GM10266 (cell line): ENCODE measurements at regions not wholly inside any gene's neighbourhood (a gene's known extent, or its start where the extent isn't known, plus 50 kb on each side); places are given as distances from the start of the nearest gene placed in this dataset.

Source experiments
- DNase-seq: peaks from one replicate; pipeline ENCODE4 v3.0.0; 2012; ENCODE audit errors: extremely low spot score
- TF ChIP-seq, protein P1 (sequence below): IDR thresholded peaks from 2 replicates; pipeline ENCODE4 v1.5.1; 2012; ENCODE audit warnings: mild to moderate bottlenecking, low read depth; ENCODE audit not compliant: control insufficient read depth, insufficient read depth; ENCODE audit errors: missing control alignments

GRCh38 chr16:75987323-75987722 is 261.0 kb upstream of the CPHXL start:
- no peak for DNase-seq

GRCh38 chr16:75996491-75996890 is 270.2 kb upstream of the CPHXL start:
- no peak for DNase-seq
- TF ChIP-seq, protein P1, sequence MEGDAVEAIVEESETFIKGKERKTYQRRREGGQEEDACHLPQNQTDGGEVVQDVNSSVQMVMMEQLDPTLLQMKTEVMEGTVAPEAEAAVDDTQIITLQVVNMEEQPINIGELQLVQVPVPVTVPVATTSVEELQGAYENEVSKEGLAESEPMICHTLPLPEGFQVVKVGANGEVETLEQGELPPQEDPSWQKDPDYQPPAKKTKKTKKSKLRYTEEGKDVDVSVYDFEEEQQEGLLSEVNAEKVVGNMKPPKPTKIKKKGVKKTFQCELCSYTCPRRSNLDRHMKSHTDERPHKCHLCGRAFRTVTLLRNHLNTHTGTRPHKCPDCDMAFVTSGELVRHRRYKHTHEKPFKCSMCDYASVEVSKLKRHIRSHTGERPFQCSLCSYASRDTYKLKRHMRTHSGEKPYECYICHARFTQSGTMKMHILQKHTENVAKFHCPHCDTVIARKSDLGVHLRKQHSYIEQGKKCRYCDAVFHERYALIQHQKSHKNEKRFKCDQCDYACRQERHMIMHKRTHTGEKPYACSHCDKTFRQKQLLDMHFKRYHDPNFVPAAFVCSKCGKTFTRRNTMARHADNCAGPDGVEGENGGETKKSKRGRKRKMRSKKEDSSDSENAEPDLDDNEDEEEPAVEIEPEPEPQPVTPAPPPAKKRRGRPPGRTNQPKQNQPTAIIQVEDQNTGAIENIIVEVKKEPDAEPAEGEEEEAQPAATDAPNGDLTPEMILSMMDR, result no peak

More at GRCh38 chr16:75987323-75987722, 261.0 kb upstream of the CPHXL start:
- TF ChIP-seq, protein P1, result no peak

GRCh38 chr16:75997606-75998005 is 271.3 kb upstream of the CPHXL start:
- TF ChIP-seq, protein P1, result no peak
- no peak for DNase-seq

DNA sequence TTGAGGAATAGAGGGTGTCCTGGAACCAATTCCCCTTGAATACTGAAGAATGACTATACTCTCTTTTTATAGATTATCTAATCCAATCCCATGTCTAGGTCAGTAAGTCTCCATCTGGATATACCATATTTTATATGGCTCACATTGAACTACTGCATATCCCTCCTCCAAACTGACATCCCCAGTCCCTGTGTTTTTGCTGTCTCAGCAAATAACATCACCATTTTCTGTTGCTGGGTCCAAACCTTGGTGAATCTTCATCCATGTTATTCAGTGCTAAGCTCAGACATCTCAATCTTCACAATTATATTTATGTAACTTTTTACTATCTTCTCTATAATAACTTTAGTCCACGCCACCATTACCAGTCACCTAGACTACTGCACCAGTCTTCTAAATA is 269.6 kb upstream of the CNTNAP4 start:
- TF ChIP-seq, protein P1, result no peak
- DNase-seq, result no peak

GRCh38 chr16:76023835-76024234 is 253.4 kb upstream of the CNTNAP4 start:
- TF ChIP-seq, protein P1, result no peak
- no peak for DNase-seq

DNA sequence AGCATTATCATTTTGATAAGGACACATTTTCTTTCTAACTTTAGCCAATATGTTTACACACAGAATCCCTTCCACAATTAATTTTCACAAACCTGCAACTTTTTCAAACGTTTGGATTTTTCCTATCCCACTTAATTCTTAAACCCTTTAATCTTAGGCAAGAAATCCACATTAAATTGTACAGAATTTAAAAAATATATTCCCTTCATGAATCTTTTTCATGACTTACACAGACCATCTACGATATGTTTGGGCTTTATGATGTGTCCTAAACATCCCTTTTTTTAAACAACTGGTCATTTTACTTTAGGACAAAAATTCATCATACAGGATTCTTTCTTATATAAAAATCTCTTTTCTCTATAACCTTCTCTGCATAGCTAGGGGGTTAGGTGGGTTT is 241.5 kb upstream of the CNTNAP4 start:
- DNase-seq, result no peak
- TF ChIP-seq, protein P1, result no peak

GRCh38 chr16:76038097-76038496 is 239.1 kb upstream of the CNTNAP4 start:
- DNase-seq, result no peak

More at GRCh38 chr16:76038097-76038496, 239.1 kb upstream of the CNTNAP4 start:
- TF ChIP-seq, protein P1, result no peak
